ENCODE measurements at regions not wholly inside any gene's neighbourhood (a gene's known extent, or its start where the extent isn't known, plus 50 kb on each side); places are given as distances from the start of the nearest gene placed in this dataset.

DNA sequence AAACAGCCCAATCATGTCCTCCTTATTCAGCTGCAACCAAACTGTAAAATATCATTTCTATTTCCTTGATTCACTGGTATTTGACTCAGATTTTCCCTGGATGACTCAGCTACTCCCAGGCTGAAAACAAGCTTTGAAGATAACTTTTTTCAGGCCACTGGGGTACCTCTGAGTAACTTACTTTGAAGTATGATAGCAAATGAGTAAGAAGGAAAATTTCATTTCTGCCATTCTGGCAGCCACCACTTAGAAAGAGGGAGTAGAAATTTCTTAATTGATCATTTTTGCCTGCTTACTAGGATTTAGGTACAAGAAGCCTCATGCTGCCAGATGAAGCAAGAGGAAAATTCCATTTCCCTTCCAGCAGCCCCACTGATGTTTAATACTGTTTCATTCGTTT, 247.4 kb downstream of the PRELID2 start:
- ATAC-seq (no peak), DNase-seq (no peak)
- intact Hi-C loops (cut with DNase I, micrococcal nuclease): no loop called here

DNA sequence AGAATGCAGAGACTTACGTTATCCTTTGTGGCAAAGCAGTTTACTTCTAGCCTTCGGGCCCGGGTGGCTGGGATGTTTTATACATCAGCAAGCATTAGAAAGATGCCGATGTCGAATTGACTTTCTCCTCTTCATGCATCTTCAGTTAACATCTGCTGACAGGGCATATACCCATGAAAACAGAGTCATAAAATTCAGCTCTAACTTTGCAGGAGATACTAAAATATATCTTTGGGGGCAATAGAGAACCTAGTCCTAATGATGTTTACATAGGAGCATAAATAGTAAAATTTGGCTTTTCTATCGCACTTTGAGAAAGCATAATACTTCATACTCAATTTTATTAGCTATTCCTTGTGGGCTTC, 247.9 kb downstream of the PRELID2 start:
- intact Hi-C loops (cut with DNase I, micrococcal nuclease): no loop called here
- ATAC-seq: peak; percentile 15
- no peak for DNase-seq

DNA sequence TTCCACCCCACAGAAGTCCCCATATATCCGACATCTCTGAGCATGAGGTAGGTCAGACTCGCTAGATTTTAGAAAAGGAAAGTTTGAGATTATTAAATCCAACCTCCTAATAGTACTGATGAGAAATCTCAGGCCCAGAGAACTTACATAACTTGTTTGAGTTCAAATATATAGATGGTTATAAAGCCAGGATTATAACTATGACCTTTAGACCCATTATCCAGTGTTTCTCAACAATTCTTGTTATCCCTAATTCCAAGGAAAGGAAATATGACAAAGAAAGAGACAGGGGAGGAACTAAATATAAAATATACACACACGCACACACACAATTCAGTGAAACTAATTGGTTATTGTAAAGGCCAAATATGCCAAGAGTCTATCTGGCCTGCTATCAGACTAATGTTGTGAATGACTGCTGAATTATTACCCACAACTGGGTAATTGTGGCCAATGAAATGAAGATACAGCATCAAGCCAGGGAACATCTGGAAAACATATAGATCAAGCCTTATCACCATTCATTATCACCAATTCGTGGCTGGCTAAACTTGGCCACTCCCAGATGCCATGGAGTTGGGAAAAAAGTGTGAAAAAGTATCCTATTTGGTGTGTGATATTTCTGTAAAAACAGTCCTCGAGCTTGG, 248.4 kb downstream of the PRELID2 start:
- intact Hi-C loops (cut with DNase I, micrococcal nuclease): no loop called here
- ATAC-seq (peak; percentile 91), DNase-seq (no peak)

DNA sequence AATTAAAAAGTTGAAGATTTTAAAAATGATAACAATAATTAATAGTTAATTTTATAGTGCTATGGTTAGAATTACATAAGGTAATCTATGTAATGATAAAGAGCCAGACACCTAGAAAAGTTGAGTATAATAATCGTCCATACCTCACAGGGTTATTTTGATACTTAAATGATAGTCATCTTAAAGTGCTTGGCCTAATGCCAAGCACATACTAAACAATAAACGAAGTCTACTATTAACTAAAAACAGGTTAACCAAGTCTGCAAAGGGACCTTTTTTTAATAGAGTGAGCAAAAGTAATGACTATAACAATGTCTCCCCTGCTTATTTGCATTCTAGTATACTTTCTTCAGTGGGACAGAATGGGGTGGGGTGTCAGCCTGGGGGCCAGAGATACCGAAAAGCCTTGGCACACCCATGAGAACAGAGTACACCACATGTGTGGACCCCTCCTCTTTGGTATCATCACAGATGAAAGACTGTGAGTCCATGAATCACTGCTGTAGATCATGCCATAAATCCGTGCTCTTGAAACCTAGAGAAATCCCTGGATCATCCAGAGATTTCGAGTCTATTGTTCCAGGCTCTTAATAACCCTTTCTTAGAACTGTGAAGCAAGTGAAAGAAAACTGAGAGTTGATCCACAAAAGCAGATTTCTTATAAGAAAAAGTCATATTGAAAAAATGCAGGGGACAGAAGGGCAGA, 249.5 kb downstream of the PRELID2 start:
- peak; percentile 51 for ATAC-seq
- intact Hi-C loops (cut with DNase I, micrococcal nuclease): no loop called here
- DNase-seq: no peak

DNA sequence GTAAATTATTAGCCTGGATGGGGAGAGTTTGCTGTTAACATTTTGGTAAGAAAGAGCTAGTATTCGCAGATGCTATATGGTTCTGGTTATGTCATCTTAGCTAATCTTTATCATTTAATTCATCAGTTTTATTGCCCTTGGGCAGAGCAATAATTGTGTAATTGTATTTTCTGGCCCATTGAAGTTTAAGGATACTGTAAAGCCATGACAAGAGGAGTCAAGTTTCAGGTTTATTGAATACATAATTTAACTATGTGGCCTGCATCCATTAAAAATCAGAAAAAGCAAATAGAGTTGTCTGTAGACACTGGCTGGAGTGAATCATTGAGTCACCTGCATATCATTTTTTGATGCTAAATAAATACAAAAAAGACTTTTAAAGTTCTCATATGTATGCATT, 255.8 kb downstream of the PRELID2 start:
- intact Hi-C loops (cut with DNase I, micrococcal nuclease): no loop called here
- ATAC-seq: no peak
- DNase-seq: no peak

DNA sequence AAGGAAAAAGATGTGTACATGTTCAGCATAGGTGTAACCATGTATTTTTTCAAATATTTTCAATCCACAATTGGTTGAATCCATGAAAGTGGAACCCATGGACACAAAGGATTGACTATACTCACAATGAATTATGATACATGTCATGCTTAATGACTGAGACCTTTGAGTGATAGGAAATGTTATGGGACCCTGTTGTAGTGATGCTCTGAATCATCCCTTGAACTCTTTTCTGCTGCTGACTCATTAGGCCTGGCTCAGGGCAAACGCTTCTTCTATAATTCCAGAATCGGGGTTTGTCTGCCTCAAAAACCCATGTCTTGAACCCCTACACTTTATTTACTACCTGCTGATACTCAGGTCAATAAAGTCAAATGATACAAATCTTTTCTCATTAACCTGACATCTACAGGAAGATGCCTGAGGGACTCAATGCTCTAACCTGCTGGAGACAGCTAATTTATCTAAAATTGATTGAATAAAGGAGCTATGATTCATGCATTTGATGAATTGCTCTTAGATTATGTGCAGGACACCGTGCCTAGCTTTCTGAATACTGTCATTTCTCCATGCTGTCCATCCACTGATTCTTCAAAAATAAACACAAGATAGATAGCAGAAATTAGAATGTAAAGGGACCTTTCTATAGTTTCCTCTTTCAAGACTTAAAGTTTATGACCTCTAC, 260.1 kb downstream of the PRELID2 start:
- DNase-seq (no peak), ATAC-seq (no peak)
- intact Hi-C loops (cut with DNase I, micrococcal nuclease): no loop called here

DNA sequence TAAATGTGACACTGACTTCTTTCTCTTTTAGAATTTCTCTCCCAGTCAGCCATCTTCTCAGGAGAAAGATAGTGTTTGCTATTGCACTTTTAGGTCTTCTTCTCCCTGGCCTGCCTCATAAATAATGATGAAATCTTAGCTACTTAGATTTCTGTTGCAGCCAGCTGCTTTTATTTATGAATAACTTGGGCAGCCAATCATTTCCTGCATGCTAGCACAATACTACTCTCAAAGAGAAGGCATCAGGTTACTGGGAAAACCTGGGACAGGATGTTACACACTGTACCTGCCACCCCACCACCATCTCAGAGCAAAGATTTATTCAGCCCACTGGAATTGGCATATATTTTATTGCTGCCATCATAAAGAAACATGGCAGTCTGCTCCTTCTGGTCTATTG, 266.6 kb downstream of the PRELID2 start:
- intact Hi-C loops (cut with DNase I, micrococcal nuclease): no loop called here
- ATAC-seq (no peak), DNase-seq (no peak)

DNA sequence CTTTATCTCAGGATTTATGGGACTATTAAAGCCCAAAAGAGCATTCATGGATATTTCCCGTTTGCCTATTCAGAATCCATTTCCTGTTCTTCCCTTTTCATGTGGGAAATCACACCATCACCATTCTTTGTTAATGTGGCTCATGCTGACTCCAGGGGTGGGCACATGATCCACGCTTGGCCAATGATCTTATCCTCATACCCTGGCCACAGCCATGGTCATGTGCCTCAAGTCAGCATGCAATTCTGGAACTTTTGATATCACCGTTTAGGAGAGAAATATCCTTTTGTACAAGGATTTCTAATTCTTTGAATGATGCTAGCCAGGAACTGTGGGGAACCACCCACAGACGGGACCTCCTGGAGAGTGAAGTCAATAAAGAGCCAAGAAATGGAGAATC, 272.2 kb downstream of the PRELID2 start:
- intact Hi-C loops (cut with DNase I, micrococcal nuclease): no loop called here
- no peak for DNase-seq
- no peak for ATAC-seq

DNA sequence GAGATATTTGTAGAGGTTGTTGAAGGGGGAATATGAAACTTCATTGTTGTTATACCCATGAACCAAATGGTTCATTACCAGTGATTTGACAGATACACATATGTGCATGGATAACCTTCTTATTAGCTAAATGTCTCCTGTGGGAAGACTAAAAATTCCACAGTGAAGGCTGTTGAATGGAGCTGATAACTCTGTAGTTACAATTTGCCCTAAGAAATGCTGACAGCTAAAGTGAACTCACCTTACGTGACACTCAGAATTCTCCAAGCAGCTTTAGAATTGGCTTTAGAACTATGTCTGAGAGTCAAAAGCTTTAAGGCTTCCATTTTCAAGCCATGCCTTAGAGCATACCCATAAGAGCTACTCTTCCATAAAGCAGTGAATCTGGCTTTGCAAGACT, 276.9 kb downstream of the PRELID2 start:
- intact Hi-C loops (cut with DNase I, micrococcal nuclease): no loop called here
- no peak for DNase-seq
- ATAC-seq: no peak

DNA sequence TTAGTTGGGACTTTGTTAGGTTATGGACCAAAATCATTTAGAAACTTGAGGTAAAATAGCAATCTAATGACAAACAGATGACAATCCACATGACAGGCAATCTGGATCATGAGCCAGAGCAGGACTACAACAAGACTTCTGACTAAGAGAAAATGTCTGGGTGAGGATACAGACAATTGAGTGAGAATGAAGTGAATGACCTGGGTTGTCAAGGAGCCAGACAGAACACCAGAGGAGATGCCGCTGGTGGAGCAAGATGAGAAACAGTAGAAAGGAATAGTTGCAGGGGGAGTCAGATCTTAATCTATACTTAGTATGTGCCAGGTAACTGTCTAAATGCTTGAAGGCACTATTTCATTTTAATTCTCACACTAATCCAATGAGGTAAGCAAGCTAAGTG, 277.8 kb downstream of the PRELID2 start:
- intact Hi-C loops (cut with DNase I, micrococcal nuclease): no loop called here
- DNase-seq (no peak), ATAC-seq (no peak)

DNA sequence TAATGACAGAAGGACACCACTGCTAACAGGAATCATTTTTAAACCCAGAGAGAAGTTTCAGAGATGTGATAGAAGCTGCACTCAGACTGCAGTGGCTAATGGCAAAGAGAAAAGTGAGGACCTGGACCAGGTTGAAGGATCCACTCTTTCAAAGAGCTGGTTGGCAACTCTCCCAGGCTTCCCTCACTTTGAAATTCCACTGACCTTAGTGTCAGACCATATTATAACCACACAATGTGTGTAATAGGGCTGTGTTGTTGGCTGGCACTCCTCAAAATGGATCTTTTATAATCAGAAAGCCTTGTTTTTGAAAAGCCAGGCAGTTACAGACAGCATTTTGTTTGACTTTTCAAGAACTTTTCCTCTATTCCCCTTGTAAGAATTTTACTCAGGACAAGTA, 280.7 kb downstream of the PRELID2 start:
- intact Hi-C loops (cut with DNase I, micrococcal nuclease): no loop called here
- ATAC-seq: no peak
- DNase-seq: no peak

DNA sequence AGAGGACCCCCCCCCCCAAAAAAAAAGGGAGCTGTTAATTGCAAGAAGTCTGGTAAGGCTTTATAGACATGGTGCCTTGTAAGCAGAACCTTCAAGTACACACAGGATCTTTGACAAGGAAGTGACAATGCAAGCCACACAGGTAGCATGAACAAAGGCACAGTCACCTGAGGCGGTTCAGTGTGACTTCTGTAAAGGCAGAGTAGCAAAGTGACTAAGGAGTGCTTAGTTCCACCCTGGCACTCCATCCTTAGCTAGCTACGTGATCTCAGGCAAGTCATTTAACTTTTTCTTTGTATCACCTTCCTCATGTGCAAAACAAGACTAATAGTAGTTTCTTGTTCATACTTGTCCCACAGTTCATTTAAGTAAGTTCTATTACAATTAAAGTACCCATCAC, 282.0 kb downstream of the PRELID2 start:
- intact Hi-C loops (cut with DNase I, micrococcal nuclease): no loop called here
- DNase-seq (no peak), ATAC-seq (peak; percentile 54)

DNA sequence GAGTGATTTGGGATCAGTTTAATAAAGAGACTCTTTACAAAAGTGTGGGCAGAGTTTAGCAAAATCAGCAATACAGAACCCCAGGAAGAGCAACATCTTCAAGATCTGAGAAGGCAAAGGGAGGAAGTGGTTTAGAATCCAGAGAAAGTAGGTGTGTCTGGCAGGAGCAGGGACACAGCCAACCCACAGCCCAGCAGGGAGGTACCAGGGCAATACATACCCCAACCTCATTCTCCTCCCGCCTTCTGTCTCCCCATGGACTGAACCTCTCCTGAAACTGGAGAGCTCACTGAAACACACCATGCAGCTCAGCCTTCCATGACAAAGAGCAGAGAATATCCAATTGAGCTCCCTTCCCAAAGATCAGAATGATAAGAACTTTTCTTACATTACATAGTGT, 283.4 kb downstream of the PRELID2 start:
- intact Hi-C loops (cut with DNase I, micrococcal nuclease): no loop called here
- ATAC-seq (no peak), DNase-seq (no peak)

DNA sequence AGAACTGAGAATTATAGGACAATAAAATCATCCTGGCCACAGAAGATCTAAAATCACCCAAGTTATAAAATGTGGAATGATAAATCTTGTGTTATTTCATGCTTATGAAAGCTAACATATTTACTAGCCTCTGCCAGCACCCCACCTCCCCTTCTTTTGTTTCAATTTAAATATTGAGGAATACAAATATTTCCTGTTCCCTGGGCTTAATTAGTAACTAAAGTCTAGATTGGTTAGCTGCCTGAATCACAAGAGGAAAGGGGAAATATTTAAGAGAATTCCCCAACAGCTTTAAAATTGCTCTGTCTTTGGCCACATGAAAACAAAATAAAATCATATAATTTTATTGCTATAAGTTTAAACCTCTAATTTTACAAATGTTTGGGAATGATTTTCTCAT, 287.0 kb downstream of the PRELID2 start:
- intact Hi-C loops (cut with DNase I, micrococcal nuclease): no loop called here
- peak; percentile 64 for ATAC-seq

DNA sequence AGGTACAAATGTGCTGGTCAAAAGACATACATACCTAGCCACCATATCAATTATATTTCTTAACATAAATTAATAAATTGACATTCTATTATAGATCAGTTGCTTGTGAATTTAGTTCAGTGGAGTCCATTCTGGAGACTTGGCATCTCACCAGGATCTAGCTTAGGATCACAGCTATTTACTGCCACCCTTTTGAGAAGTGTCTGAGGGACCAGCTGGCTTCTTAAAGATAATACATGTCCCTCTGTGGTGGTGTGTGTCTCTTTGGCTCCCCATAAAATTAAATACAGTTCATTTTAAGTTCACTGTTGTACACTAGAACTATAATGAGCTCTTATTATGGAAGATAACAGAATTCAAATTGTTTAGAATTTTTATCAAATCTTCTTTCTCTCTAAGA, 290.7 kb downstream of the PRELID2 start:
- intact Hi-C loops (cut with DNase I, micrococcal nuclease): no loop called here
- ATAC-seq: no peak
- no peak for DNase-seq

More for the DNA sequence above, 287.0 kb downstream of the PRELID2 start:
- DNase-seq: no peak

DNA sequence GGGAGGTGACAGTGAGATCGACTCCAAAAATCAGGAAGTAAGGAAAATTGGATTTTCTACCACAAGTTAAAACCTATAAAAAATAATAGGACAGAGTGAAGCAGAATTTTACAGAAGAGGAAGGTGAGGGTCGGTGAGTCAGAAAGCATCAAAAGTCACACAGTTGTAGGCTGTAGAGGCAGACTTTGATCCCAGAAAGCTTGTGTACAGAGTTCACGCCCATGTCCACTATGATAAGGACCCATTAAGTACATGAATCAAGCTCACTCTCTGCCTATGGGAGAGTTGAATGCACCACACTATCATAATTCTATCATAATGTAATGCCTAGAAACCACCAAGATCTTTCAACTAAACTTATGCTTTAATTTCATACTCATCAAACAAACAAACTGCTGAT, 291.2 kb downstream of the PRELID2 start:
- ATAC-seq: peak; percentile 95
- intact Hi-C loops (cut with DNase I, micrococcal nuclease): no loop called here
- DNase-seq: peak; percentile 9 to 32

DNA sequence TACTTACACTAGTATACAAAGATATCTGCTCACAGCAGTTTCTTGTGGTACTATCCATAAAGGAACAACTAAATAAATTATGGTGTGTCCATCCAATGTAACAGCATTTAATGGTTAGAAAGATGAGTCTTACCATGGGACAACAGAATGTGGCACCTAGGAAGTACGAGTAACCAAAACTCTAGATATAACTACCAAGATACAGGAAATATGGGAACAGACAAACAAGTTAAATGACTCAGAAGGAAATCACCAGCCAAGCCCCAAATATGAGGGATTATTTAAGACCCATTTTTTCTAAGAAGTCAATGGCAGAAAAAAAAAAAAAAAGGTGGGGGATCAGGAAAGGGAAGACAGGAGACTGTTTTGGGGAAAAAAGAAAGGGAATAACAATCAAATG, 294.8 kb downstream of the PRELID2 start:
- intact Hi-C loops (cut with DNase I, micrococcal nuclease): no loop called here
- DNase-seq (no peak), ATAC-seq (no peak)

DNA sequence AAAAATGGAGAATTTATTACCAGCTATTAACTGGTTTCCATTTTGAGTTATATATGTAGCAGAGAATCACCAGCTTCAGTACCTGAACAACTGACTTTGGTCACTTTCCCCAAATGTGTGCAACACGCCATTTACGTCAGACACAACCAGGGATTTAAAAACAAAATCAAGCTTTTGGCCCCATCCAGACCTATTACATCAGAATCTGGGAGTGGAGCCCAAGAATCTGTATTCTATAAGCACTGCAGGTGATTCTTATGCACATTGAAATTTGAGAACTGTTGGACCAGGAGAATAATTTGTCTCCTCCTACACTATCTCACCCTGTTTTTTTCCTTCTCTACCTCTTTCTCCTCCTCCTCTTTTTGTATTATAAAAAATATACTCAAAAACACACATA, 295.9 kb downstream of the PRELID2 start:
- ATAC-seq (no peak), DNase-seq (no peak)
- intact Hi-C loops (cut with DNase I, micrococcal nuclease): no loop called here

DNA sequence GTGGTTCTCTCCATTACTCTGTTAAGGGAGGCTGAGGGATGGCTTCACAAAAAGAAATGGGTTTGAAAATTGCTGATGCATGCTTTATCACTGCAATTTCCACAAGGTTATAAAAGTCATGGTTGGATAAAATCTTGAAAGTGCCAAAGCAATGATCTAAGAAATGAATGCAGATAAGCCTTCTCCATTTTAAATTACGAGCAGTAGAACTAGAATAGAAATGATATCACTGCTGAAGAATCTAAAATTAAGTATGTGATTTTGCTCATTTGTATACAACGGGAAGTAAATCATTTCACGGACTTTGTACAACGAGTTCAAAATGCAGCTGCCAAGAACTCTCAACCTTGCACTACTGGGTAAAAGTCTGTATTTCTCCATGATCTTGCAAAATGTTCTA, 299.0 kb downstream of the PRELID2 start:
- no peak for ATAC-seq
- intact Hi-C loops (cut with DNase I, micrococcal nuclease): no loop called here
- no peak for DNase-seq

DNA sequence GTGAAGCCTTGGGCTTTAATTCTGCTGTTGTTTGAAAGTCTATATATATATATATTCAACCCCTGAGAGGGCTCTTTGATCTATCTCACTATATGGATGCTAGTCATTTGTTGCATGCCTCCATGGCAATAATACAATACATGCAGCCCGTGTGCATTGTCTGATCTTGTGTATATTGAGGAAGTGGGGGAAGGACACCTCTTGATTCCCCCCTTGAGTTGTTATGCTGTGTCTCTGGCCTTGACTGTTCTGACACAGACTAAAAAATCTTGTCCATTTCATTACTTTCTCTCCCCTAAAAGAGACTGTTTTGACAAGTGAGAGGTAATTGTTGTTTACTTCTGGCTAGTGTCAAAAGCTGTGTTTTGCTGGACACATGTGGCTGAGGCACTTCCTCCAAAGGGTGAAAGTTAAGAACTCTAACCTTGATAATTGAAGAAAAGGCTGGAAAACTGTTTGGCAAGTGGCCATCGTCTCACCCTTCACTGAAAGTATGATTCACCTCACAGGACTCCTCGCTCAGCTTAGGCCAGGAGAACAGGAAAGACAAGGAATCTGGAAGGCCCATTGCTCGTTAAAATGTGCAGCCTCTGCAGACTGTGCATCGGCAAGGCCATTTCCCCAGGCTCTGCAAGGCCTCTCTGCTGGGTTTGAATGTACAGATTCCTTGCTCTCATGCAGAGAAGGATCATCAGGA, 304.0 kb downstream of the PRELID2 start:
- intact Hi-C loops (cut with DNase I, micrococcal nuclease): no loop called here
- DNase-seq (peak; percentile 54 to 59), ATAC-seq (peak; percentile 98)
